CD4-positive, alpha-beta T cell treated with Interleukin-15 for 4 hours (primary cell): ENCODE measurements at regions not wholly inside any gene's neighbourhood (a gene's known extent, or its start where the extent isn't known, plus 50 kb on each side); places are given as distances from the start of the nearest gene placed in this dataset.
"Not testable (repeated sequence)": the region's sequence is repeated elsewhere in the genome, so short reads cannot be mapped to it uniquely, and the experiment has no call there.

Experiments used
- DNase-seq: peaks from one replicate; pipeline ENCODE4 v3.0.0-alpha.2; 2020; ENCODE audit warnings: low spot score

DNA sequence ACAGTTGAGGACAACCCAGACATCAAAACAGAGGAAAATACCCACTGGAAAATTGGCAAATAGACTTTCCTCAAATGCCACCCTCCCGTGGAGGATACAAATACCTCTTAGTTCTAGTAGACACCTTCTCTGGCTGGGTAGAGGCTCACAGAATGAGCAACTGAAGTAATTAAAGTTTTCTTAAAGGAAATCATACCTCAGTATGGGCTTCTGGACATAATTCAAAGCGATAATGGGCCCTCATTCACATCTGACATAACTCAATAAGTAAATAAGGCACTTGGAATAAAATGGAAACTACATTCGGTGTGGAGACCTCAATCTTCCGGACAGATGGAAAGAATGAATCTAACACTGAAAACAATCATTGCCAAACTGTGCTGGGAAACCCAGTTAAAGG is 115.2 kb upstream of the PLCL2 start:
- no peak for DNase-seq

DNA sequence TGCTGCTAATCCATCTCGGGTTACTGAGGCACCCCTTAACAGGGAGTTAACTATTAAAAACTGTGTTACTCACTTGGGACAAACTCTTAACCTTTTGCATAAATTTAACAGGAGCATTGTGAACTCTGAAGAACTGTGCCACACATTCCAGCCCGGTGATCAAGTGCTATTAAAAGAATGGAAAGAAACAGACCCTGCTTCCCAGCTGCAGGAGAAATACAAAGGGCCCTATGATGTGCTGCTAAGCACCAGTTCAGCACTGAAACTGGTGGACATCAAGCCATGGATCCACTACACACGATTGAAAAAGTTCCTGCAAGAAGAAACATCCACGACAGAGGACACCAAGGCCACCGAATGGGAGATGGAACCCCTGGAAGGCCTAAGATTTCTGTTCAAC is 114.7 kb upstream of the PLCL2 start:
- no peak for DNase-seq

DNA sequence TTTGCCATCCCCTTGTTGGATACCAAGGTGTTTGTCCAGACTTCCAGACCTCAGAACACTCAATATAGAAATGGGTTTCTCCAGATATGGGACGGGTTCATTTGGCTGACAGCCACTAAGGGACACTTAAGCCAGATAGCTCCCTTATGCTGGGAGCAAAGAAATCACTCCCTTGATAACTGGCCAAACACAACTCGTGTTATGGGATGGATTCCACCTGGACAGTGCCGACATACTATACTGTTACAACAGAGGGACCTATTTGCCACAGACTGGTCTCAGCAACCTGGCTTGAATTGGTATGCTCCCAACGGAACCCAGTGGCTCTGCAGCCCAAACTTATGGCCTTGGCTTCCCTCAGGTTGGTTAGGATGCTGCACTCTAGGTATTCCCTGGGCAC is 114.0 kb upstream of the PLCL2 start:
- DNase-seq = no peak

DNA sequence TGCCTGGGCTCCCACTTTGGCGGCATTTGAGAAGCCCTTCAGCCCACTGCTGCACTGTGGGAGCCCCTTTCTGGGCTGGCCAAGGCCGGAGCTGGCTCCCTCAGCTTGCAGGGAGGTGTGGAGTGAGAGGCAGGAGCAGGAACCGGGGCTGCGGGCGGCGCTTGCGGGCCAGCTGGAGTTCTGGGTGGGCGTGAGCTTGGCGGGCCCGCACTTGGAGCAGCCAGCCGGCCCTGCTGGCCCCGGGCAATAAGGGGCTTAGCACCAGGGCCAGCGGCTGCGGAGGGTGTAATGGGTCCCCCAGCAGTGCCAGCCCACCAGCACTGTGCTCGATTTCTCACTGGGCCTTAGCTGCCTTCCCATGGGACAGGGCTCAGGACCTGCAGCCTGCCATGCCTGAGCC is 111.2 kb upstream of the PLCL2 start:
- not testable (repeated sequence) for DNase-seq

DNA sequence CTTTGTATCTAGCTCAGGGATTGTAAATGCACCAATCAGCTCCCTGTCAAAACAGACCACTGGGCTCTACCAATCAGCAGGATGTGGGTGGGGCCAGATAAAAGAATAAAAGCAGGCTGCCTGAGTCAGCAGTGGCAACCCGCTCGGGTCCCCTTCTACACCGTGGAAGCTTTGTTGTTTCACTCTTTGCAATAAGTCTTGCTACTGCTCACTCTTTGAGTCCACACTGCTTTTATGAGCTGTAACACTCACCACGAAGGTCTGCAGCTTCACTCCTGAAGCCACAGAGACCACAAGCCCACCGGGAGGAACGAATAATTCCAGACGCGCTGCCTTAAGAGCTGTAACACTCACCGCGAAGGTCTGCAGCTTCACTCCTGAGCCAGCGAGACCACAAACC is 110.2 kb upstream of the PLCL2 start:
- DNase-seq = not testable (repeated sequence)

DNA sequence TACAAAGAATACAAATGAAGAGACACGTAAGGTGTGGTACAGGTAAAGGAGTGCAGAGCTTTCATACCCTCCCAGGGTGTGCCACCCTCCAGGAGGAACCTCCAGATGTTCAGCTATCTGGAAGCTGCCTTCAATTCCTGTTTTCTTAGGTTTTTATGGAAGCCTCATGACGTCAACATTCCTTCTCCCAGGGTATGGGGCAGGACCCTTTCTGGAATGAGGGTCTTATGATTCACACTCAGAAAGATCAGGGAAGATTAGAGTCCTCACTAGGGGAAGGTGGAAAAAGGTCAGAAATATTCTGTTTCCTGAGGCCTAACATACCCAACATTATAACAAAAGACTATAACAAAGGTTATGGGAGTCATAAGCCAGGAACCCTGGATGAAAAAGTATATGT is 99.8 kb upstream of the PLCL2 start:
- no peak for DNase-seq

DNA sequence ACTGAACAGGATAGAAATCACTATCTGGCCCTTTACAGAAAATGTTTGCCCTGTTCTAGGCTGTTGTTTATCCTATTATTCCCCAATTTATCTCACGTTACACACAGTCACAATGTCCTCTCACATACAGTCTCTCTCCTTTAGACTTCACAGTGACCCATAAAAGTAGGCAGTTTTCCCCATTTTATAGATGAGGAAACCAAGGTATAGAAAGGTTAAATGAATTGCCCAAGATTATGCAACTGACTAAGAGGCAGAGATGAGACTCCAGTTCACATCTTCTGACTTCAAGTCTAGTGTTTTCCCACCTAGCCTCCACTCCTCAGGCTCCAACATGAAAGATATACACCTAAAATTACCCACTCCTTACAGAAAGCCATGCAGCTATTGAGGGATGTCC is 99.3 kb upstream of the PLCL2 start:
- DNase-seq = no peak

DNA sequence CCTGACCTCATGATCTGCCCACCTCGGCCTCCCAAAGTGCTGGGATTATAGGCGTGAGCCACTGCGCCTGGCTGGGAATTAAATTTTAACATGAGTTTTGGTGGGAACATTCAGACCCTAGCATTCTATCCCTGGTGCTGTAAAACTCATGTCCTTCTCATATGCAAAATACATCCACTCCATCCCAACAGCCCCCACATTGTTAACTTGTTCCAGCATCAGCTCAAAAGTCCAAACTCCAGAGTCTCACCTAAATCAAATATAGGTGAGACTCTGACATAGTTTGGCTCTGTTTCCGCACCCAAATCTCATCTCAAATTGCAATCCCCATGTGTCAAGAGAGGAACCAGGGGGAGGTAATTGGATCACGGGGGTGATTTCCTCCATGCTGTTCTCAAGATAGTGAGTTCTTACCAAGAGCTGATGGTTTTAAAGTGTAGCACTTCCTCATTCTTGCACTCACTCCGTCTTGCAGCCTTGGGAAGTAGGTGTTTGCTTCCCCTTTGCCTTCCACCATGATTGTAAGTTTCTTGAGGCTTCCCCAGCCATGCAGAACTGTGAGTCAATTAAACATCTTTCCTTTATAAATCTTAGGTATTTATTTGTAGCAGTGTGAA is 96.2 kb upstream of the PLCL2 start:
- DNase-seq = no peak

DNA sequence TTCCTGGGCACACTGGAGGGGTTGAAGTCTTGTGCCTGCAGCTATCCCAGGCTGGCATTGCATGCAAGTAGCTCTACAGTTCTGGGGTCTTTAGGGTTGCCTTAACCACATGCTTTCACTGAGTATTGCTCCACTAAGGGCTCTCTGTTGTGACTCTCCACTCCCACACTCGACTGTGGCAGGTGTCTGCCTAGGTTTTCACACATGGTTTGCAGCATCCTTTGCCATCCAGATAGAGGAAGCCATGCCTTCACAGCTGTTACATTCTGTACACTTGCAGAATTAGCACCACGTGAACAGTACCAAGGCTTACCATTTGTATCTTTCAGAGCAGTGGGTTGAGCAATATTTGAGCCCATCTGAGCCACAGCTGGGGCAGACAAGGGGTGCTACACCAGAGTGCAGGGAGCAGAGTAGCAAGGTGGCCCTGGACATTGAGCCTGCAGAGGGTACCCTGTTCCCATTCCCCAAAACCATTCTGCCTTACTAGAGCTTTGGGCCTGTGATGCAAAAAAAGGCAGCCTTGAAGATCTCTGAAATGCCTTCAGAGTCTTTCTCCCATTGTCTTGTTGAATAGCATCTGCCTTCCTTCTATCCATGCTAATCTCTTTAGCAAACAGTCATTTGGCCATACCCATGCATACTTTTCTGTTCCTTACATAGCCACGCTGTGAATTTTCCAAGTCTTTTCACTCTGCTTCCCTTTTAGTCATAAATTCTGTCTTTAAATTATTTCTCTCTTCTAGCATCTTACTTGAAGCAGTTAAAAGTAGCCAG is 95.2 kb upstream of the PLCL2 start:
- peak; percentile 35 for DNase-seq

DNA sequence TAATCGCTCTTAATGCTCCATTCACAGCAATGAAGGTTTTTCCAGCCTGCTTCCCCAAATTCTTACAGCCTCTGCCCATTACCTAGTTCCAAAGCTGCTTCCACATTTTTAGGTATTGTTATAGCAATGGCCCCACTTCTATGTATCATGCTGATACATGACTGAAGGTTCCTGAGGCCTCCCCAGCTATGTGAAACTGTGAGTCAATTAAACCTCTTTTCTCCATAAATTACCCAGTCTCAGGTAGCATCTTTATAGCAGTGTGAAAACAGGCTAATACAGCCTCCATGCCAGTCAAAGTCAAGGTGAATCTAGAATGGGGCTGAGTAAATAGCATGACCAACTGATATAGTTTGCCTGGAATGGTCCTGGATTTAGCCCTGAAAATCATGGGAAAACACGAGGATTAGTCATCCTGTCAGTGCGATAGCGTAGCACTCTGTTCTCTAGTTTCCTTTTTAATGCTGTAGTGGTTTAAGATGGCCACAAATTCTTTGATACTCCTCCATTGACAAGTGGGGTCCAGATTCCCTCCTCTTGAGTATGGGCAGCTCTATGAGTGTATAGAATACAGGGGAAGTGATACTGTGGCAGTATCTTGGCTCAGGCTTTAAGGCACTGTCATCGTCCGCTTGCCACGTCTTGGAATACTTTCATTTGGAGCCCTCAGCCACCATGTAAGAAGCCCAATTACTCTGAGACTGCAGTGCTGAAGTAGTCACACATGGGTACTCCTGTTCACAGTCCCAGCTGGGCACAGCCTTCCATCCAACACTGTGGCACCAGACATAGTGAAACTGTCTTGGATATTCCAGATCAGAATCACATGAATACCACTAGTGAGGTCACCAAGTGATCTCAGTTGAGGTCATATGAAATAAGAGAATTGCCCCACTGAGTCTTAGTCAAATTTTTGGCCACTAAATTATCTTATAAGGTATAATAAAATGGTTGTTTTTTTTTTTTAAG is 94.0 kb upstream of the PLCL2 start:
- no peak for DNase-seq

DNA sequence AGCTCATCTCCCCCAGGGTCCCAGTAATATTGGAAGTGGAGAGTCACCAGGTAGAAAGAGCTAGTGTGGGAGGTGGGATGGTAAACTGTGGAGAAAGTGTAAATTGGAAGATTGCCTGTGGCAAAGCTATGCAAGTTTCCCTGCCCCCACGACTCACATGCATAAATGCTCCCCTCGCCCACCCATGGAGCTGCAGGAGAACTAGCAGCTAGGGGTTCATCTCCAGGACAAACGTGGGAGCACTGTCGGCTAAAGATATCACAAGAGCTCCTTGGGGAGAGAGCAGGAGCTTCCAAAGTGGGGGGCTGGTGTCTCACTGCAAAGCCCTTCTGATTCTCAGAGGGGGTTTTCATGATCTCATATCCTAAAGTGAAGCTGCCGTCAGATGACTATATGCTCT is 91.4 kb upstream of the PLCL2 start:
- DNase-seq = no peak

DNA sequence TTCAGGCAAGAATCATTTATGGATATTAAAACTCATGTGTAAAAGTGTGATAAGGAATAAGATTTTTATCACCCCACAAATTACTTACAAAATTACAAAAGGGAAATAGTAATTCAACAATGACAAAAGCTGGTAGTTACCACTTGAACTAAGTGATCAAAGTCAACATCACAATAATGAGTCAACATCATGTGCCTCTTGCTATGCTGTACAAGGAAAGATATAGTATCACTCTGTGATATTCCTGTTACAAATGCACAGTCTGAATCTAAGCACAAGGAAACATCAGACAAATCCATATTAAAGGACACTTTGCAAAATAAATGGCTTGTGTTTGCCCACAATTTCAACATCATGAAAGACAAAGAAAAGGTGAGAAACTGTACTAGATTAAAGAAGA is 90.5 kb upstream of the PLCL2 start:
- no peak for DNase-seq

DNA sequence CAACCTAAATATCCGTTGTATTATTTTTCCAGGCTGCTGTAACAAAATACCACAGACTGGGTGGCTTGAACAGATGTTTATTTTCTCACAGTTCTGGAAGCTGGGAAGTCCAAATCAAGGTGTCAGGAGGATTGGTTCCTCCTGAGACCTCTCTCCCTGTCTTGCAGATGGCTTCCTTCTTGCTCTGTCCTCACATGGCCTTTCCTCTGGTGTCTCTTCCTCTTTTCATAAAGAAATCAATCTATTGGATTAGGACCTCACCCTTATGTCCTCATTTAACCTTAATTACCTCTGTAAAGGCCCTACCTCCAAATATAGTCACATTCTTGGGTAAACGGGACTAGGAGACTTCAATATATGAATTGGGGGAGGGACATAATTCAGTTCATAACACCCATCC is 89.2 kb upstream of the PLCL2 start:
- DNase-seq = no peak

DNA sequence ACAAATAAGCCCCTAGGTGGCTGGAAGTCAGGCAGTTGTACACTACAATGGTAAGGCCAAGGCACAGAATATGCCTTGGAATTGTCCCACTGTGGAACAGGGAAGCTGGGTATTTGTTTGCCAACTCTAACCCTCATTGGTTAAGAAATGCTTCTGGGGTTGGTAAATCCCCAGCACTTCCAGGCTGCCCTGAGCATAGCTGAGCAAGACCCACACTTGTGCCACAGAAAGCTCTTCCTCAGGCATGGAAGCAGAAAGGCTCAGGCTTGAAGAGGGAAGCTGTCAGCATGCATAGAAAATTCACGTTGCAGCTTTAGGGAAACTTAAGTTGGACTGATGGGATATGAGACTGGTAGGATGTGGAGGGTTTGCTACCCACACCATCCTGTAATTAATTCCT is 86.9 kb upstream of the PLCL2 start:
- DNase-seq = no peak

DNA sequence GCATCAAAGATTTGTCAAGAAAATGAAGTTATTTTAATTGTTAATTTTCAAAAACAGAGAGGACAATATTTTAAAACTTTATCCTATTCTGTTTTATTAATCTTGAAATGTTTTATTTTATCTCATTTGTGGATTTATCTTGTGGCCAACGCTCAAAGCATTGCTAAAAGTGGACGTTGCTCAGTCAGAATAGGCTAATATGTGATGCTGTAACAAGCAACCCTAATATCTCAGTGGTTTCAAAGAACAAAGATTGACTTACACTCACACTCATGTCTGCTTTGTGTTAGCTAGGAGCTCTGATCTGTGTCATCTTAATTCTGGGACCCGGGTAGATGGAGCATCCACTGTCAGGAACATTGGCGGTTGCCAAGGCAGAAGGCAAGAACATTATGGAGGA is 86.0 kb upstream of the PLCL2 start:
- no peak for DNase-seq

DNA sequence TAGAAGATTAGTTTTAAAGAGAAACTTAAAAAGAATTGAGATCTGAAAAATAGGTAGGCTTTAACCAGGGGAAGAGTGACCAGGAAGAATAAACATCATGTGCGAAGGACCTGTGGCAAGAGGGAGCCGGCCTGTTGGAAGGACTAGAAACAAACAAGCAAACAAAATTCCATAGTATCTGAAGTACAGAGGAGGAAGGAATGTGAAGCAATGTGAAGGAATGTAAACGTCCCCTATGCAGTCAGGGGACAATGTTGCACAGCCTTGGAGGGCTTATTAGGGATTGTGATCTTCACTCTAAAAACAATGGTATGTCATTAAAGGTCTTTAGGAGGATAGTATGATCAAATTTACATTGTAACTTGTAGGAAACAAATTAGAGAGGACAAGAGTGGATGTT is 84.4 kb upstream of the PLCL2 start:
- no peak for DNase-seq

DNA sequence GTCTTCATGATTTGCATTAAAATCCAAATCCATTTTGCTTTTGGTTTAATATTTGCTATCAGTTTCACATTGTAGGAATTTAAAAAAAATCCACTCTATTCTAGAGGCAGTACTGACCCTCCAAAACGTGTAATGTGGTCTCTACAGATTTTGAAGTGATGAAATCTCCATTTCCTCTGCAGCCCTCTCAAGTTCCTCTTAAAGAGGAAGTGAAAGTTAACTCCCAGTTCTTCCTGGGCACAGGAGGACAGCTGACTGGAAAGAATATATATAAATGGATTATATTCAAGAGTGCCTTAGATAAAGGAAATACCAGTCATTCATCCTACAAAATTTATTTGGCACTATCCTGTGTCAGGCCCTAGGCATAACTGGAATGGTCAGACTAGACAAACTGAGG is 83.5 kb upstream of the PLCL2 start:
- no peak for DNase-seq

DNA sequence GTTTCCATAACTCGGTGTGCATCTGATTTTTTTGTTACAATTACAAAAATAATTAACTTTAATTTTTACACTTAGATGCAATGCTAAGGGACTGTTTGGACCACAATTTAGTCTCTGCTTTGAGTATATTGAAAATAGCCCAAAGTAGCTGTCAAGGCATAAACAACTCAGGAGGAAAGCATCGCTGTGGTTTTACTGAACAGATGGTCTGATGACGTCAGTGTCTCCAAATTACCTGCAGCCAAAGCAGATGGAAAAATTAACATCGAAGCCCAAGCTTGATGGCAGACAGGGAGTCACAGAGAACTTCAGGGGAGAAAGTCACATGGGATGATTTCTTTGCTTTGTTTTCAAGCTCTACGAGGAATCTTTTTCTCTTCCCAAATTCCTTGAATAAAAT is 83.1 kb upstream of the PLCL2 start:
- DNase-seq = no peak

DNA sequence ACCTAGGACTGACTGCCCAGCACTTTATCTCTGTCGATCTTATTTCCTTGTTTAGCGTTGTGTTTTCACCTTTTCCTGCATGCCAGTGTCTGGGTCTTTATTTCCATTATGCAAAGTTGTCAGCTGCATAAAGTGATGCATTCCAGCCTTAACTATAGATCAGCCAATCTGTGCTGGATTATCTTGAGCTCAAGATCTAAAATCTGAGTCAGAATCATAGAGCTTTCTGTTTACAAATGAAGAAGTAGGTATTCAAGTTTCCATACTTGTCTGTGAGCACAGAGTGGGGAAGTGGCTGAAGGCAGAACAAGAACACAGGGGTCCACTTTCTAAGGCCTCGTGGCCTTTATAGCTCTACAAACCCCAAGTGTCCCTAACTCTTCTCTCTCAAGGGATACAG is 82.4 kb upstream of the PLCL2 start:
- no peak for DNase-seq

DNA sequence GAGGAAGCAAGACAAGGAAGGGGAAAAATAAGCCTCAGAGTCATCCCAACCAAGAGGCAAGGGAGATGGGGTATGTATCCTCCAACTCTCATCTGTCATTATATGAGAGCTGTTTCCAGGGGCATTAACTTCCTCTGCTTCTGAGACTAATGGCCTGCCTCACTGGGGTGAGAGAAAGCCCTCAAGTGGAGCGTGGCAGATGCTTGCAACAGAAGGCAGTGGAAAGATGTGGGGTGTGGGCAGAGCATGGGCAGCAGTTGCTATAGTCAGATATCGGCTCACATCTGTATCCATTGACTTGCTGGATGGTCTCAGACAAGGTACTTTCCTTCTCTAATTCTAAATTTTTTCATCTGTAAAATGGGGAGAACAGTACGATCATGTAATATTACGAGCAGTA is 81.7 kb upstream of the PLCL2 start:
- no peak for DNase-seq

DNA sequence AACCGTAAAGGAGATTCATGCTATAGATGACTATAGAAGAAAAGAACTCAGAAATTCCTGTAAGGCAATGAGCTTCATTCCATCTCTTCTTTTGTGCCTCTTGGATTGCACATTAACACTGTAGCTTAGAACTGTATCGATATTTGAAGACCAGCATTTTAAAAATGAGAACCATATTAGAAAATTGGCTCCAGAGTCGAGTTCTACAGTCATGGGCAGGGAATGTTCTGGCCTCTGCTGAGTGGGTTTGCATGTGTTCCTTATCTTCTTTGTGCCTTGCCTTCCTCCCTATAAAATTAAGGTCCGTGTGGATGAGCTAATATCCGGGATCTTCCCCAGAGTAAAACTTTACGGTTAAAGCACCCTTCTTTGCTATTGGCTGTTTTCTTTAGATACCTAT is 77.4 kb upstream of the PLCL2 start:
- no peak for DNase-seq

DNA sequence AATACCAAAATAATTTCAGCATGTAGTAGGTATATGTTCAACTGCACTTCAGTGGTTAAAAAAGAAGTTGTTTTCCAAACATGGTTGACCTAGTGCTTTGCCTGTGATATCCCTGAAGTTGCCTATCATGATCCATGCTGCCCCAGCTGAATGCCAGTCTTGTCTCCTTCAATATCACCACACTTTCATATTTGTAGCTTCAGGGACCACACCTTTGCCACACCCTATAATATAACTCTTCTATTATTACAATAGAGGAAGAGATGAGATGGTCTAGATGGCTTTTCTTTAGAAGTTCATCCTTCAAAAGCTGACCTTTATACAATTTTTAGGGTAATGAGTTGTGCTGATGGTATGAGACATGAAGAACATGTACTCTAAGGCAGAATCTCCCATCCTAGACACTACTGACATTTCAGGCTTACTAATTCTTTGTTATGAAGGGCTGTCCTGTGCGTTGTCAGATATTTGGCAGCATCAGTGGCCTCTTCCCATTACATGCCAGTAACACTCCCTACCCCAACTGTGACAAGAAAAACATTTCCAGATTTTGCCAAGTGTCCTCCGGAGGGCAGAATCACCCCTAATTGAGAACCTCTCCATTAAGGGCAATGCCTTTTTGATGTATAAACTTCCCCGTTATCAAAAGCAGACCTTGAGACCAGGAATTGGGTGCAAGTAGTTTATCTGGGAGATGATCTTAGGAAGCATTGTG is 76.2 kb upstream of the PLCL2 start:
- peak; percentile 12 for DNase-seq
